IPS-18a (cell line): ENCODE measurements at regions not wholly inside any gene's neighbourhood (a gene's known extent, or its start where the extent isn't known, plus 50 kb on each side); places are given as distances from the start of the nearest gene placed in this dataset.
"Not testable (repeated sequence)": the region's sequence is repeated elsewhere in the genome, so short reads cannot be mapped to it uniquely, and the experiment has no call there.

Experiments used
- H3K27ac ChIP-seq: one replicate; pipeline ENCODE4 v1.5.1; 2013; ENCODE audit warnings: low read length
- H3K27me3 ChIP-seq: one replicate; pipeline ENCODE4 v1.6.1; 2013; ENCODE audit warnings: mild to moderate bottlenecking, low read length; ENCODE audit not compliant: control insufficient read depth, insufficient read depth
- H3K36me3 ChIP-seq: one replicate; pipeline ENCODE4 v1.6.1; 2013; ENCODE audit warnings: low read depth, low read length; ENCODE audit not compliant: control insufficient read depth
- H3K4me1 ChIP-seq: one replicate; pipeline ENCODE4 v1.6.1; 2013; ENCODE audit warnings: low read depth, low read length; ENCODE audit not compliant: control insufficient read depth
- H3K4me3 ChIP-seq: one replicate; pipeline ENCODE4 v1.5.1; 2013; ENCODE audit warnings: low read length
- H3K9ac ChIP-seq: one replicate; pipeline ENCODE4 v1.6.1; 2013; ENCODE audit warnings: mild to moderate bottlenecking, low read length, moderate library complexity
- H3K9me3 ChIP-seq: one replicate; pipeline ENCODE4 v1.6.1; 2013; ENCODE audit warnings: low read depth, low read length; ENCODE audit not compliant: control insufficient read depth

- no peaks in the 10 kb centered on the region for H3K36me3 ChIP-seq
- no peaks in the 10 kb centered on the region for H3K9me3 ChIP-seq
- H3K9ac ChIP-seq = no peak overlapping the region
- no peaks in the 10 kb centered on the region for H3K4me1 ChIP-seq
- no peaks in the 10 kb centered on the region for H3K27me3 ChIP-seq
- no peak overlapping the region for H3K27ac ChIP-seq
- no peak overlapping the region for H3K4me3 ChIP-seq
These were observed 617.4 kb downstream of the CCSER2 start for GRCh38 chr10:84945791-84946190.

- H3K9me3 ChIP-seq = no peaks in the 10 kb centered on the region
- H3K4me3 ChIP-seq = no peak overlapping the region
- no peak overlapping the region for H3K9ac ChIP-seq
- no peaks in the 10 kb centered on the region for H3K4me1 ChIP-seq
- H3K27me3 ChIP-seq = no peaks in the 10 kb centered on the region
- no peak overlapping the region for H3K27ac ChIP-seq
- H3K36me3 ChIP-seq = no peaks in the 10 kb centered on the region
These were observed 618.5 kb downstream of the CCSER2 start for GRCh38 chr10:84946904-84947303.

GRCh38 chr10:84948644-84949043 lies 620.3 kb downstream of the CCSER2 start:
- H3K27ac ChIP-seq = no peak overlapping the region

DNA sequence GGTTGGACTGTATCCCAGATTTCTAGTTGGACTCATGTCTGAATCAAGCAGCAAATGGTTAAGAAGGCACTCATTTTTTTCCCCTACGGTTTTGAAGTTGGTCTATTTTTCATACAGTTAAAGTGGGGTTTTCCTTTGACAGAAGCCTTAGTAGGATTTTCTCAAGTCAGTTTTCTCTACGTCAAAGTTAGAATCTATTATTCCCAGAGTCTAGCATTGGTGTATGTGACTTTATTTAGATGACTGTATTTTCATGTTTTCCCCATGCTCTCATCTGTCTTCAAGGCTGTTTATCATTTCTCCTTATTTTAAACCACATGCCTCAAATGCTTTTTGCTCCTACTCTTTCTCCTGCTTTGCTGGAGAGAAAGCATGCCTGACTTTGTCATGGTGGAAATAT lies 623.2 kb downstream of the CCSER2 start:
- H3K9me3 ChIP-seq = no peaks in the 10 kb centered on the region
- no peak overlapping the region for H3K27ac ChIP-seq
- H3K36me3 ChIP-seq = no peaks in the 10 kb centered on the region
- H3K9ac ChIP-seq = no peak overlapping the region
- no peaks in the 10 kb centered on the region for H3K4me1 ChIP-seq
- no peak overlapping the region for H3K4me3 ChIP-seq
- no peaks in the 10 kb centered on the region for H3K27me3 ChIP-seq

More at GRCh38 chr10:84948644-84949043, 620.3 kb downstream of the CCSER2 start:
- H3K4me3 ChIP-seq = no peak overlapping the region
- H3K36me3 ChIP-seq = no peaks in the 10 kb centered on the region
- H3K9me3 ChIP-seq = no peaks in the 10 kb centered on the region
- no peaks in the 10 kb centered on the region for H3K4me1 ChIP-seq
- no peak overlapping the region for H3K9ac ChIP-seq
- H3K27me3 ChIP-seq = no peaks in the 10 kb centered on the region

DNA sequence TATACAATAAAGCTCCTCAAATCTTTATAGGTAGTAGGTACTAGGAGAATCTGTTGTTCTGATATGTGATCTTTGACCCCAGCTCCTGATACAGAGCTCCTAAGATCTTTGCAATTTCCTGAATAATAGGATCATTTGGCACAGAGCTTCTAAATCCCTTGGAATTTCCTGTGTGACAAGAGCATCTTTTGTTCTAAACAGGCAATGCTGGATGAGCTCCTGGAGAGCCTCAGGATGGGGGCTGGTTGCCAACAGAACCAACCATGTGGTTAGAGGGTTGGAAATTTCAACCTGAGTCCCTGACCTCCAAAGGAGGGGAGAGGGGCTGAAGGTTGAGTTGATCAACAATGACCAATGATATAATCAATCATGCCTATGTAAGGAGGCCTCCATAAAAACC lies 629.0 kb downstream of the CCSER2 start:
- Histone ChIP-seq H3K4me1 (peaks cover 6% of the 10 kb centered on the region), H3K27me3 (no peaks in the 10 kb centered on the region), H3K9me3 (no peaks in the 10 kb centered on the region), H3K27ac (no peak overlapping the region), H3K36me3 (no peaks in the 10 kb centered on the region), H3K4me3 (no peak overlapping the region), H3K9ac (no peak overlapping the region)

DNA sequence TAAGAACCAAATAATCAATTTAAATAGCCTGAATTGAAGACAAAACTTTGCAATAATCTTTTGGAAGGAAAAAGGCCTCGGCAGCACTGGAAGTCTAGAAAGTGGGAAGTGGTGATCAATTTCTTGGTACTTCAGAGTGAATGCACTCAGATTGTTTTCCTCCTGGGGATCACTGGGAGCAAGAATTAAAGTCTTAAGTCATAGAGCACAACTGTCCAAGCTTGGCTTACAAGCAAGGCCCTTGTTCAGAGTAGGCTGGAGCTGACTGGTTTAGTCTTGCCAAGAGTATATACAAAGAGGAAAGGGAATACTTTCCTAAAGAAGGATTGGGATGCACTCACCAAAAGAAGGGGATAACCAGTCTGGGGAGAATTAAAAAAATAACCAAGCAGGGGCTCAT lies 637.1 kb downstream of the CCSER2 start:
- H3K9me3 ChIP-seq = no peaks in the 10 kb centered on the region
- H3K4me3 ChIP-seq = no peak overlapping the region
- no peaks in the 10 kb centered on the region for H3K27me3 ChIP-seq
- no peak overlapping the region for H3K9ac ChIP-seq
- no peaks in the 10 kb centered on the region for H3K36me3 ChIP-seq
- H3K27ac ChIP-seq = no peak overlapping the region
- H3K4me1 ChIP-seq = no peaks in the 10 kb centered on the region

- Histone ChIP-seq H3K27ac (no peak overlapping the region), H3K27me3 (no peaks in the 10 kb centered on the region), H3K9ac (no peak overlapping the region), H3K36me3 (no peaks in the 10 kb centered on the region), H3K9me3 (no peaks in the 10 kb centered on the region), H3K4me3 (no peak overlapping the region), H3K4me1 (no peaks in the 10 kb centered on the region)
These were observed 638.5 kb downstream of the CCSER2 start for GRCh38 chr10:84966708-84967441.

DNA sequence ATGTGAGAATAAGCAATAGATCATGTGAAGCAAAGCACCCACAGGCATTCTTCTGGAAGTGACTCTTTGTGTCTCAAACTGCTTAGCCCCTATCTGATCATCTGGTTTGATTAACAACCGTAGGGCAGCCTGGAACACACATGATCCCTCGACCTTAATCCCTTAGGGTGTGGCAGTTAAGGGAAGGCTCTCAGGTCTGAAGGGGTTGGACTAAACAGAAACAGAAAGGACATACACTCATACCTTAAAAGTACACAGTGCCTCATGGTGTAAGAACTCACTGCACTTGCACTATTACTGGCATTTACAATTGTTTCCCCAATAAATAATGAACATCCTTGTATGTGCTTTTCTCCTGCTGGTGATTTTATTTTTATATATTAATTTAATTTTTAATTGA lies 640.9 kb downstream of the CCSER2 start:
- not testable (repeated sequence) for H3K27me3 ChIP-seq, H3K4me3 ChIP-seq

DNA sequence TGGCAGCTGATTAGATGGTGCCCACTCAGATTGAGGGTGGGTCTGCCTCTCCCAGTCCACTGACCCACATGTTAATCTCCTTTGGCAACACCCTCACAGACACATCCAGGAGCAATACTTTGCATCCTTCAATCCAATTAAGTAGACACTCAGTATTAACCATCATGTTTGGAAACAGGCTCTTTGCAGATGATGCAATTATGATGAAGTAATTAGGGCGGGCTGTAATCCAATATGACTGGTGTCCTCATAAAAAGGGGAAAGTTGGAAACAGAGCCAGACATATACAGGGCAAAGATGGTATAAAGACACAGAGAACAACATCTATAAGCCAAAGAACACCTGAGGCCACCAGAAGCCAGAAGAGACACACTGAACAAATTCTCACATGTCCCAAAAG lies 658.6 kb downstream of the CCSER2 start:
- Histone ChIP-seq H3K4me1 (peaks cover 4% of the 10 kb centered on the region), H3K27ac (no peak overlapping the region), H3K27me3 (no peaks in the 10 kb centered on the region), H3K9ac (no peak overlapping the region), H3K9me3 (no peaks in the 10 kb centered on the region), H3K36me3 (no peaks in the 10 kb centered on the region), H3K4me3 (no peak overlapping the region)

More for the DNA sequence above, 640.9 kb downstream of the CCSER2 start:
- not testable (repeated sequence) for H3K27ac ChIP-seq, H3K36me3 ChIP-seq, H3K9me3 ChIP-seq, H3K9ac ChIP-seq, H3K4me1 ChIP-seq

DNA sequence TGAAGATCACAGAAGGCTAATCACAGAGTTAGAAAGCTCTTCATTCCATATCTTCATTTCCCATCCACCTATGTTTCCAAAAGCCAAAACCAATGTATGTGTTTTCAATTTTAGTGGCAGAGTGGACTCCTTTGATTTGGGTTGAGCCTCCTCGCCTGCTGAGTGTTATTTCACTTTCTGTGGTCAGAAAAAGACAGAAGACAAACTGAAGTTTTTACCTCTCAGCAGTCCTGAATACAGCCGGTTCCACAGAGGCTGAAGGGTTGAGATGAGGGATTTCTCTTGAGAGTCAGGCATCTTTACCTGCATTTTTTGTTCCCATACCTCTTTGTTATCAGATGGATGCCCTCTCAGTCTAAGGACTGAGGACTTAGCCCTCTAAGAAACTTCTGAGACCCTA lies 659.6 kb downstream of the CCSER2 start:
- no peaks in the 10 kb centered on the region for H3K9me3 ChIP-seq
- no peak overlapping the region for H3K9ac ChIP-seq
- peaks cover 4% of the 10 kb centered on the region for H3K4me1 ChIP-seq
- no peak overlapping the region for H3K4me3 ChIP-seq
- H3K27me3 ChIP-seq = no peaks in the 10 kb centered on the region
- no peak overlapping the region for H3K27ac ChIP-seq
- no peaks in the 10 kb centered on the region for H3K36me3 ChIP-seq

DNA sequence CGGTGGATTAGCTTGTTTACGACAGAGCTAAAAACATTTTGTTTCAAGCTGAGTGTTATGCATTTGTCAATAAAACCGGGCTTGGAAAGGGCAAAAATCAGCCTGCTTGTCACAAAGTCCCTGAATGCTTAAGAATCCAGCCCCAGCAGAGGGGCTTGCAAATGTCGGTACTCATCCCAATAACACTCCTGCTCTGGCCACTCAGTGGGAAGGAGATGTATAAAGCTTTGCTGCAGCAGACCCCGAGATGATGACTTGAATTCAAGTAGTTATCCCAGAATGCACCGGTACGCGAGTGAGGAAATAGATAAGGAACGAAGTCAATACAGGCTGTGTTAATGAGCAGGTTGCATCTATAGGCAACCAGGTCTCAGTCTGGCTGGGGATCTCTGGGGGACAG lies 662.3 kb downstream of the CCSER2 start:
- Histone ChIP-seq H3K27me3 (no peaks in the 10 kb centered on the region), H3K9ac (no peak overlapping the region), H3K27ac (no peak overlapping the region), H3K4me1 (peaks cover 4% of the 10 kb centered on the region), H3K4me3 (no peak overlapping the region), H3K36me3 (no peaks in the 10 kb centered on the region), H3K9me3 (no peaks in the 10 kb centered on the region)

DNA sequence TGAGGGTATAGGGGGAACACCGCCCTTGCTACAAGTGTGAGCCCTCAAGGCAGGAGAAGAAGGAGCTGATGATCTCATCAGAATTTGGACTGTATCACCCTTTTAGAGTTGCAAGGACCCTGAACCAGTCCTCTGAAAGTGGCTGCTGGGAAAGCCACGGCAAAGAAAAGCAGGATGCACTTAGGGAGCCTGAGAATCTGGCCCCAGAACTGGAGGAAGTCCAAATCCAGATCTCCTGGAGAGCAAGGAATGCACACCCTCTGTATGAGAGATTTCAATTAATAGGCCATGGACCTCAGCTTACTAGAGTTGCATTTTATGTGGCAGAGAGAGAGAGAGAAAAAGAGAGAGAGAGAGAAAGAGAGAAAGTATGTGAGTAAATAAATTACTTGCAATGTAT lies 662.9 kb downstream of the CCSER2 start:
- no peaks in the 10 kb centered on the region for H3K27me3 ChIP-seq
- no peak overlapping the region for H3K4me3 ChIP-seq
- no peak overlapping the region for H3K27ac ChIP-seq
- no peaks in the 10 kb centered on the region for H3K9me3 ChIP-seq
- peaks cover 4% of the 10 kb centered on the region for H3K4me1 ChIP-seq
- H3K9ac ChIP-seq = no peak overlapping the region
- H3K36me3 ChIP-seq = no peaks in the 10 kb centered on the region
